GM18507 (cell line): ENCODE measurements at regions not wholly inside any gene's neighbourhood (a gene's known extent, or its start where the extent isn't known, plus 50 kb on each side); places are given as distances from the start of the nearest gene placed in this dataset.

Experiments
- DNase-seq: peaks from one replicate; pipeline ENCODE4 v3.0.0; 2011; ENCODE audit warnings: low read depth; ENCODE audit not compliant: insufficient read length; ENCODE audit errors: extremely low spot score
- FAIRE-seq: peaks from 2 replicates; lab custom pipeline; 2011; peaks lifted over from hg19 to GRCh38; lab: Jason Lieb, UNC

DNA sequence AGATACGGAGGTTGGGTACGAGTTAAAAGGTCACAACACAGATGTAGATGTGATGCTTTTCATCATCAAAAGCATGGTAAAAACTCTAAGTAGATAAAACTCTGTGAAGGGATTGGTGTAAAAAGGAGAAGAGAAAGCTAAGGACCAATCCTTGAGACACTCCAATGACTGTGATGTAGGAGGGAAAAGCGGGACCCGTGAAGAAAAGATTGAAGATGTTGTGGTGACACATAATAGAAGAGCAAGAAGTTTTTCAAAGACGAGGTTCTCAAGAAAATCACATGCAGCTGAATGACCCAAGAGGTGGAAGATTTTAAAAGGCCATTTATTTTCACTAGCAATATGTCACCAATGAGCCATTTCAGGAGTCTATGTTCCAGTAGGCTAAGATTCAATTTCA, 179.5 kb downstream of the MRPL39 start:
- DNase-seq (no peak), FAIRE-seq (peak; percentile 63)

DNA sequence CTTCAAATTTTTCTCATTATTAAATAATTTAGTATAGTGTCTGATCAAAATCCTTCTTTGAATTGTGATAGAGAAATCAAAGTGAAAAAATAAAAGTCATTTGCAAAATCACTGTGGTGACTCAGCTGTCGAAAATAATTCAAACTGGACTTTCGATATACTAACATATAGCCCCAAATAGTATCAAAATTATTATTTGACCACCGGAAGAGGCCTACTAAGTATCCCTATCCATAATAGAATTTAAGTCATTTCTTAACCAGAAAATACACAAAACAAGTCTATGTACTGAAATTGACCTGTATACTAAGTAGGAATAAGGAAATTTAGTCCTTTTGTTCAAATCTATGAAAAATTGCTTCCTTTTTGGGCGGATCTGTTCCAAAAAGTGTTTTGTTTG, 180.7 kb downstream of the MRPL39 start:
- DNase-seq (no peak), FAIRE-seq (peak; percentile 63)

DNA sequence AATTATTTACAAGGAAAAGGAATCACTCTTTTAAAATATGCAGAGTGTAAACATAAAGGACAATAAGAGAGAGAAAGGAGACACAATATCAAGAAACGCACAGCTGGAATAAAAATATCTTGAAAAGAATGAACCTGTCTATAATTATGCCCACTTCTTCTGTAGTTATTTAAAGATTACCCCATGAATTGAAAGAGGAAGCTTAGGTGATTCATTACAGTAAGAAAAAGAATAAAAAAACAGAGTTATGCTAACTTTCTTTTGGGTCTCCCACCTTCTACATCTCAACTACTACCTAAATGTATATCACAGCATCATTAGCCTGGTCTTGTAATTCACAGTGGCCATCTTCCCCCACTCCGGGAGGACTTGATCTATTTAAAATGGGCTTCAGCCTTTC, 182.1 kb downstream of the MRPL39 start:
- DNase-seq (no peak), FAIRE-seq (peak; percentile 79)

DNA sequence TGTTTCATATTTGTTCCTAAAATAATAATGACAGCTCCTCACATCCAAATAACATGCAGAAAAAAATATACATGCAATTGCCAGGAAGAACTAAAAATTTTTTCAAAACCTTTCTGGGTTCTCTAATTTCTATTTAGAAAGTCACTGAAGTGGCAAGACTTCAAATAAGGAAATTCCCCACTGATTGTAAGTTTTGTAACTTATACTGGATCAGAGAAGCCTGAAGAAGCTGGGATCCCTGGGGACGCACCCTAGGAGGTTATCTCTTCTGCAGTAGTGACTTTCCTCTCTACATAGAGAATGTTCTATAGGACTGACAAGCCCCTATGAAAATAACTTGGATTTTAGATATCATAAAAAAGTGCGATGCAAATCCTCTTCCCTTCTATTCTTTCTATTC, 182.6 kb downstream of the MRPL39 start:
- DNase-seq (no peak), FAIRE-seq (no peak)

DNA sequence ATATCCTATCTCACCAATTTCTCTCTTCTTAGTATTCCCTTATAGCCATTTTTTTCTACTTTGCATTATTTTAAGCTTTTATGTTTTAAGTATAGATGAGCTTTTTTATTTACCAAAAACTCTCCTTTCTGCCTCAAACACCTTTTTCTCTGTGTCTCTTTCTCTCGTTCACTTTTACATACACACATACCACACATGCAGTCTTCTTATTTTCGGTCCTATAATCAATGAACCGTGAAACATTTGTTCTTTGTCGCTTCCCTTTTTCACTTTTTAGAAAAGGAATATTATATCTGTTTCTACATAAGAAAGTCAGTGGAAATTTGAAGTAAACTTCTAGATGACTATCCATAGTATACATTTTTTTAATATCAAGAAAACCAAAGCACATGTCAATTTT, 183.2 kb downstream of the MRPL39 start:
- DNase-seq (no peak), FAIRE-seq (peak; percentile 96)

DNA sequence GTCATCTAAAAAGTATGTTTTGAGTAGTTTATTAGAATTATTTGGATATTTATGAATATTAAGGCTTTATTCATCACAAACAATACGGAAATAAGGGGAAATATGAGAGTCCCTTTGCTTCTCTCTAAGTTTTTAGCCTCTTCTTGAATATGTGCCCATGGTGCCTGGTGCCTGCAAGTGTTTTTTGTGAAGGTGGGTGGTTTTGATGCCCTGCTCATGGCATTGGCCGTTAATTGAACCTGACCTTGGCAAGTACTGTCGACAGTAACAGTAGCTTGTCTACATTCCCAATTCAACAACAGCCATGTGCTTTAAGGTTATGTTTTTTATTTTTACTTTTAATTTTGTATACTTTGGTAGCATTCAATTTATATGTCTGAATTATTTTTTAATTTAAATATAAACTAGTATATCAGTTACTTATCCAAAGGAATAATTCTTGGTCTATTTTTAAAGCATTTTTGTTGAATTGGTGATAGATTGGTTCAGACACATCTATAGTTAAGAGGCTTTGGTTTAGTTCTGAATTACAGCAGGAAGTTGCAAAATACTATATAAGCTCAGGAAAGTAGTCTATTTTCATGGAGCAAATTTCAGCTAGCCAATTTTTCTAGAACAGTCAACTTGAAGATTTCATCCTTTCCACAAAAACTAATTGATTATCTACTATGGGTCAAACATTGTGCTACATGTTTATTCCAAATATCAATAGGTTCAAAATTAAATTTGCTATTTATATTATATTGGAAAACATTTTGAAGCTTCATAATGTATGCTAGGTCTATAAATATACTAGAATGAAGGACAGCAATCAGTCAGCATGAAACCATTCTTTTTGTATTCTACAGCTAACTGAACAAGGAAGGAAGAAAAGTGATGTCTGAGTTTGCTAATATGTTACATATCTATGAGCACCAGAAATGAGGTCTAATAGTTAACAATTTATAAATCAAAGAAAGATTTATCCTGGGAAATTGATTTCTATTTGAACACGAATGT, 184.4 kb downstream of the MRPL39 start:
- no peak for DNase-seq
- peak; percentile 84 for FAIRE-seq

DNA sequence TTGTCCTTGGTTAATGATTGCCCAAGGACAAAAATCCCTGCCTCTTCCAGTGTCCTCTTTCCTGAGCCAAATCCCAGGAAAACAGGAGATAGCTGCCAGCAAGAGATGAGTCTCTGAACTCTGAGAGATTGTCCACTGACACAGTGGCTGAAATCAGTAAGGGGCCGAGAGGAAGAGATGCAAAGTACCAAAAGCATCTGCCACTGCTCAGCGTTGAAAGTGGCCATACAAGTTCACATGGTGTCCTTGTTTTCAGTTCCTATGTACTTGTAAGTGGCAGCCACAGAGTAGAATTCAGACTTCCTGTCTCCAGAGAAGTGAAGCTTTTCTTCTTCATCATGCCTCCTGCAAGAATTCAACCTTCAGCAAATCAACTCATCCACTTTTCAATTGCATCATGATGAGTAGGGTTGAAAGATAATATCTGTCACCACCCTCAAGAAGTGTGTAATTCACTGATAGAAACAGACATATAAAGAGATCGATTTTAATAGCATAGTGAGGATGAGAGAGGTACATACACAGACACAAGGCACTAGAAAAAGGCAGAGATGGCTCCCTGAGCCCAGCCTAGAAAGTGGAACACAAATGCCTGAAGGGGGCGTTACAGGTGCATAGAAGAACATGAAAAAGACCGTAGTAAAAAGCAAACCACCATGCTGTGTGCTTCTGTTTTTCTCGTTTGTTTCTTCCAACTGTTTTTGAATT, 185.8 kb downstream of the MRPL39 start:
- FAIRE-seq, result peak; percentile 98
- no peak for DNase-seq

DNA sequence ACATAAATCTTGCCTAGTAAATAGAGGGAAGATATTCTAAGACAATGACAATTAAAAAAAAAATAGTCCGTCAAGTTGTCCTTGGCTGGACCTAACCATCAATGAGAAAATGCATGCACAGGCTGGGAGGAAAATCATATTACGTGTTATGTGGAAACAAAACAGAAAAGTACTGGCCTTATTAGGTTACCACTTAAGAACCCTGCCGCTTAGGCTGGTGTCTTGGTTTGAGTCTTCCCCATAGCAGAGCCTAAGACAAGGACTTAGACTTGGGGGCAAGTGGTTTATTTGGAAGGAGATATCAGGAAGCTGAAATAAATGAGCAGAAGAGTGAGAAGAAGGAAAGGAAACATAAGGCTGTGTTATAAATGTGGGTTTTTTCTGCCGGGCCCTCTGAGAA, 186.4 kb downstream of the MRPL39 start:
- no peak for DNase-seq
- no peak for FAIRE-seq

DNA sequence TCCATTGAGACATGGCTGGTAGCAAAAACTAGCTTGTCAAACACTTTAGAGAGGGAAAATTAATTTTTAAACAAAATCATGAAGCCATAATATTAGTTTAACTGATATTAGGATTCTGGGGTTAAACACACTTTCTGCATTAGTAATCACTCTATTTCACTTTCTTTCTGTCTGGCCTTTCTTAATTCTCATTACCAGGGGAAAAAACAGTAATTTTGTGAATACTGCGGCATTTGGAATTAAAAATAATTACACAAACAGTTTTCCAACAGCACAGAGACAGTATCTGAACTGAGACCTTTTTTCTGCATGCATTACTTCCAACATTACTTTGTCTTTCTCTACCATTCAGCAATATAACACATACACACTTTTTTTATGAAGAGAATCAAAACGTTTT, 190.6 kb downstream of the MRPL39 start:
- DNase-seq (no peak), FAIRE-seq (peak; percentile 70)

DNA sequence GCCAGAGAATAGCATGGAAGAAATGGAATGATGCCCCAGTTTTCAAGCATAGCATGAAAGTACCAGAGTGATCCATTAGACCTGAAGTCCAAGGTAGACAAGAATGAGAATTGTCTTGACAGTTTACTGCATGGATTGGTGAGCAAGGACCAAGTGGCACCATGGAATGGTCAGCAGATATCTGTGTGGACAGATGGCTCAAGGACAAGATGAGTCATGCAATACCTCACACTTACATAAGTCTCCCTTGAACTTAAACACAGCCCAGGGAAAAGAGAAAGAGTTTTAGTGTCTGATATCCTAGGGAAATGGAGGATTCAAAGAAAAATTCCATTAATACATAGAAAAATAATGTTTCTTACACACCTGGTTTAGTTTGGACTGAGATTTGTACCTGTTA, 195.2 kb downstream of the MRPL39 start:
- DNase-seq, result no peak
- no peak for FAIRE-seq

DNA sequence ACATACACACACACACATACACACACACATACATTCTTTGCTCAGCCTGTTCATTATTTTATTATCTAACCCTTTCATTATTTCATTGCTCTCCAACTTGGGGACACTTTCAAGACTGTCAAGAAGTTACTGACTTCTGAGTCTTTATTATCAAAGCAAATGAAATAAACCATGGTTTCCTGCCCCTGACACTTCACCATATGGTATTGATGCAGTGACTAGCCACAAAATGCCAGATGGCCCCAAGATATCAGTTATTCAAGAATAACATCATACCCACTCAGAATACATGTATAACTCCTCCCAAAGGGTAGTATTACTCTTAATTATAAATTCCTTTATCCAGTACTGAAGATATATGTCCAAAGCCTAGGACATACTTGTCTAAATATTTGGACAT, 197.3 kb downstream of the MRPL39 start:
- no peak for DNase-seq
- peak; percentile 12 for FAIRE-seq

DNA sequence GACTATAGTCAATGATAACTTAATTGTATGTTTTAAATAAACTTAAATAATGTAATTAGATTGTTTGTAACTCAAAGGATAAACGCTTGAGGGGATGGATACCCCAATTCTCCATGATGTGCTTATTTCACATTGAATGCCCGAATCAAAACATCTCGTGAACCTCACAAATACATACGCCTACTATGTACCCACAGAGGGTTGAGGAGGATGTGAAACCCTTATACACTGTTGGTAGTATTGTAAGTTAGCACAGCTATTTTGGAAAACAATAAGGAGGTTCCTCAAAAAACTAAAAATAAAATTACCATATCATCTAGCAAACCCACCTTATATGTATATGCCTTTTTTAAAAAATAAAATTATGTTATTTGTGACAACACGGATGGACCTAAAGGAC, 198.6 kb downstream of the MRPL39 start:
- no peak for FAIRE-seq
- no peak for DNase-seq

DNA sequence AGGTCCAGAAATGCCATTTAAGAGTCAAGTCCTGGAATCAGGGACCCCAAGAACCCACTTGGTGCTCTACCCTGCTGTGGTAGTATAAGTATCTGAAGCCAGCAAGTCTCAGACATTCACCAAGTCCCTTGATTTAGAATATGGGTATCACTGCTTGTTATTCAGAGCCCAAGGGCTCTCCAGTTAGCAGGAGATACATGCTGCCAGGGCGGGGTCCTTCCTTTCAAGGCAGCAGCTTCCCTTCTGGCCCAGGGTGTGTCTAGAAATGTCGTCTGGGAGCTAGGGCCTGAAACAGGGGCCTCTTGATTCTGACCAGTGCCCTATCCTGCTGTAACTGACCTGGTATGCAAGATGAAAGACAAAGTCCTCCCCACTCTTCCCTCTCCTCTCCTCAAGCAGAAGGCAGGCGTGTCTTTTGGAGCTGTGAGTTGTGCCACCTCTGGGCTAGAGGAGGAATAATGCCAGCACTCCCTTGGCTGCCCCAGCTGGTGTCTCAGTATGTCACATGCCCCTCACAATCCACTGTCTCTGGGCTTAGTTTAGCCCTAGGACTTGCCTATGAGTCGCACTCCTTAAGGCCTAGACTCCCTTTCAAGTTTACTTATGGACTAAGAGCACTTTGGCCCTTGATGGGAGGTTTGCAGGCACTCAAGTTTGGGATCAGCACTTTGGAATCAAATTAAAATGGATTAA, 200.2 kb downstream of the MRPL39 start:
- DNase-seq (no peak), FAIRE-seq (peak; percentile 48)

DNA sequence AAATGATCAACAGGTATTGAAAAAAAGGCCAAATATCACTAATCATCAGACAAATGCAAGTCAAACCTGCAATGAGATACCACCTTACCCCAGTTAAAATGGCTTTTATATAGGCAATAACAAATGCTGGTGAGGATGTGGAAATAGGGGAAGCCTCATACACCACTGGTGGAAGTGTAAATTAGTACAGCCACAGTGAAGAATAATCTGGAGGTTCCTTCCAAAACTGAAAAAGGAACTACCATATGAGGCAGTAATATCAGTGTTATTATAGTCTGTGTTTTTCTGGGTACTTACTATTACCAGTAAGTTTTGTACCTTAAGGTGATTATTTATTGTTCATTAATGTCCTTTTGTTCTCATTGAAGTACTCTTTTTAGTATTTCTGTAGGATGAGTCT, 201.3 kb downstream of the MRPL39 start:
- no peak for DNase-seq
- FAIRE-seq, result peak; percentile 36

DNA sequence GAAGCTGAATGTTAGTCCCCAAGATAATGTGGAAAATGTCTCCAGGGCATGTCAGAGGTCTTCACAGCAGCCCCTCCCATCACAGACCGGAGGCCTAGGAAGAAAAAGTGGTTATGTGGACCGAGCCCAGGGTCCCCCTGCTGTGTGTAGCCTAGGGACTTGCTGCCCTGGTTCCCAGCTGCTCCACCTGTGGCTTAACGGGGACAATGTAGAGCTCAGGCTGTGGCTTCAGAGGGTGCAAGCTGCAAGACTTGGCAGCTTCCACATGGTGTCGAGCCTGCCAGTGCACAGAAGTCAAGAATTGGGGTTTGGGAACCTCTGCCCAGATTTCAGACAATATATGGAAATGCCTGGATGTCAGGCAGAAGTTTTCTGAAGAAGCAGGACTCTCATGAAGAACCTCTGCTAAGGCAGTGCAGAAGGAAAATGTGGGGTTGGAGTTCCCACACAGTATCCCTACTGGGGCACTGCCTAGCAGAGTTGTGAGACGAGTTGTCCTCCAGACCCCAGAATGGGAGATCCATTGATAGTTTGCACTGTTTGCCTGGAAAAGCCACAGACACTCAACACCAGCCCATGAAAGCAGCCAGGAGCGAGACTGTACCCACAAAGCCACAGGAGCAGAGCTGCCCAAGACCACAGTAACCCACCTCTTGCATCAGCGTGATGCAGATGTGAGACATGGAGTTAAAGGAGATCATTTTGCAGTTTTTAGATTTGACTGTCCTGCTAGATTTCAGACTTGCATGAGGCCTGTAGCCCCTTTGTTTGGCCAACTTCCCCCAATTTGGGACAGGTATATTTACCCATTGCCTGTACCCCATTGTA, 204.9 kb downstream of the MRPL39 start:
- DNase-seq, result no peak
- FAIRE-seq, result no peak

DNA sequence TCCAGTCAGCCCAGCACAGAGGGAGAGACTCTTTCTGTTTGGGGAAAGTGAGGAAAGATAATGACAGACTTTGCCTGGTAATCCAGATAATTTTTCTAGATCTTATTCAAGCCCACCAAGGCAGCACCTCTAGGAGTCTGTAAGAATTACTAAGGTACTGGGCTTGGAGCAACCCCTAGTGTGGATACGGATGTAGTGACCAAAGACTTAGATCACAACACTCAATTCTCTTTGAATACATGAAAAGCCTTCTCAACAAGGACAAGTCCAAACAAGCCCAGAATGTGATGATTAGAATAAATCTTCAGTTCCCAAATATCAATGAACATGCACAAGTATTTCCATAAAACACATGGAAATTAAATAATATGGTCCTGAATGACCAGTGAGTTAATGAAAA, 206.9 kb downstream of the MRPL39 start:
- no peak for DNase-seq
- no peak for FAIRE-seq

DNA sequence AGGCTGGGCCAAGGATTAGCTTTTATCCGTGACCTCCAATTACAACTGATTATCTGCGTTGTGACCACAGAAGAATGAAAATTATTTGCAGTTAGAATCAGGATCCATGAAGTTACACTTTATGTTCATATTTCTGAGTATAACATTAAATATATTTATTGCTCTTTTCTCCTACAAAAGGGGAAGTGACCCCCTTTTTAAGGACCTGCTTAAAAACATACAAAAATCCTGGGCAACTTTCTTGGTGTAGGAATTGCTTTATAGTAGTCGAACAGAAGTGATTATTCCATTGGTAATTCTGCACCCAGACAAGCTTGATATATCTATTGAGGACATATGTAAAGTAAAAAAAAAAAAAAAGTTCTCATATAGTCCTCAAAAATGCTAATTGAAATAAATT, 208.7 kb downstream of the MRPL39 start:
- FAIRE-seq (no peak), DNase-seq (no peak)

DNA sequence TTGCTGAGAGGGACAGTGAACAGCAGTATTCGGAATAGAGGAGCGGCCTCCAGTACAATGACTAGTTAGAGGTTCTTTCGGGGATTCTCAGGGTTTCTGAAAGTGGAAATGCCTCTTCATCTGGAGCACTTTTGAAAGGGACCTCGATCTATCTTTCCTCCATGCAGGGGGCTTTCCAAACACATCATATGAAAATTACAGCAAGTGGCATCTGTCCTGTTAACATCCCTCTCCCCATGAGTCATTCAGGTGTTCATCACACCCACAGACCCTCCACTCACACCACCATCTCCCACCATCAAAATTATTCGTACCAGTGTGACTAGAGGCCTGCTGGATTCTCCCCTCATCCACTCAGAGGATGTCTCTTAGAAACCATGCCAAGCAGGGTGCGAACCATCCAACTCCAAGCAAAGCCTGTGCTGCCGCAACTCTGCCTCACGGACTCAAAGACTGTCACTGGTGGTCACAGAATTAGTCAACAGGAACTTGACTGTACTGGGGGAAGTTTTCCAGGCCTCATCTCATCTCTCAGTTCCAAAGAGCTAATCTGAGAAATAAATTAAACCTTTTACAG, 211.1 kb downstream of the MRPL39 start:
- DNase-seq (peak; percentile 35), FAIRE-seq (peak; percentile 98)

DNA sequence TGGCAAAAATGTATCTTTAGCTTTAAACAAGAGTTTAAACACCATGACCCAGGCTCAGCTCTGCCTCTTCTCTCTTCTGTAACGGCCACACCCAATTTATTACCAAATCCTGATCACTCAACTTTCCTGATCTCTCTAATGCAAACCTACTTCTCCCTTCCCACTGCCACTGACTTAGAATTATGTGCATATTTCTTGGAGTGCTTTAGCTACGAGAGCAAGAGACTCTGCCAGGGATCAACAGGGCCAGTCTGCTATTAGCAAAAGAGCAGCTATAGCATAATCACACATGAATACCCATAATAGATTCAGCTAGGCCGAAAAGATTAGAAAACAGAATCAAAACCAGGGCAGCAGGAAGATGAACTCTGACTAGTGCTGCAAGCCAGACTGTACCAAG, 215.5 kb downstream of the MRPL39 start:
- FAIRE-seq, result peak; percentile 31
- no peak for DNase-seq
